ENCODE measurements at regions not wholly inside any gene's neighbourhood (a gene's known extent, or its start where the extent isn't known, plus 50 kb on each side); places are given as distances from the start of the nearest gene placed in this dataset.

DNA sequence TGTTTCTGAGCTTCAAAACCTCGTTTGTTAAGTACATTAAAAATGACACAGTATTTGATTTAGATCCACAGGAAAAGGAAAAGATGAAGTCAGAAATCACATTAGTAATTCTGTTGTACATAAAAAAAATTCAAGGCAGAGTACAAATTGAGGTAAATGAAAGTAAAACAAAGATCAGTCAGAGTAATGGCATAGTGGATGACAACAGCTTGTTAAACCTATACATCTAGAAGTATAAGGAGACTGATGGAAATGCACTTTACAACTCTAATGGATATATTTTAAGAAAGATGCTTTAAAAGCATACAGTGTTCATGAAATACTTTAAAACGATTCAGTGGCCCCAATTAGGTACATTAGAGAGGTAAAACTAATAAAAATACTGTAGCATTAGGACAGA lies 631.3 kb upstream of the SEMA6A start:
- no peak for TF ChIP-seq POLR2A (IDR thresholded peaks at IDR 0.05; ENCODE audit: low read length)
- TF ChIP-seq GATA1 (IDR thresholded peaks at IDR 0.05; ENCODE audit: low read depth, low read length) = no peak
